ENCODE measurements at regions not wholly inside any gene's neighbourhood (a gene's known extent, or its start where the extent isn't known, plus 50 kb on each side); places are given as distances from the start of the nearest gene placed in this dataset.

- TF ChIP-seq POLR2A (IDR thresholded peaks at IDR 0.05; ENCODE audit: borderline replicate concordance, extremely low read depth, insufficient read depth, insufficient read length) (no peak), CEBPB (IDR thresholded peaks at IDR 0.05; ENCODE audit: low read depth) (no peak), CTCF (IDR thresholded peaks at IDR 0.05 in 2 of 3, conservative IDR thresholded peaks at IDR 0.05 in 1 of 3; ENCODE audit: borderline replicate concordance in 1 of 3, insufficient read depth in 1 of 3, low read depth in 2 of 3, low read length in 2 of 3) (no peak), REST (IDR thresholded peaks at IDR 0.05; ENCODE audit: low read depth) (no peak), SP1 (IDR thresholded peaks at IDR 0.05; ENCODE audit: low read depth) (no peak), YY1 (IDR thresholded peaks at IDR 0.05; ENCODE audit: extremely low read depth, insufficient replicate concordance, low read depth, low read length) (no peak), EZH2 (IDR thresholded peaks at IDR 0.05) (no peak), POLR2AphosphoS5 (IDR thresholded peaks at IDR 0.05; ENCODE audit: low read depth, low read length) (no peak), JUND (IDR thresholded peaks at IDR 0.05) (no peak), ELF1 (IDR thresholded peaks at IDR 0.05; ENCODE audit: borderline replicate concordance, low read depth) (no peak), SIN3A (IDR thresholded peaks at IDR 0.05; ENCODE audit: low read depth) (no peak), FOSL1 (IDR thresholded peaks at IDR 0.05; ENCODE audit: low read depth) (no peak)
Observed at GRCh38 chr10:107754814-107755213, 590.3 kb upstream of the SORCS1 start.

All from HCT116 (cell line).